Femur (tissue), 1 donor: ENCODE measurements at regions not wholly inside any gene's neighbourhood (a gene's known extent, or its start where the extent isn't known, plus 50 kb on each side); places are given as distances from the start of the nearest gene placed in this dataset.

Source experiments
- DNase-seq: peaks from one replicate; pipeline ENCODE4 v3.0.0-alpha.2; 2017

DNA sequence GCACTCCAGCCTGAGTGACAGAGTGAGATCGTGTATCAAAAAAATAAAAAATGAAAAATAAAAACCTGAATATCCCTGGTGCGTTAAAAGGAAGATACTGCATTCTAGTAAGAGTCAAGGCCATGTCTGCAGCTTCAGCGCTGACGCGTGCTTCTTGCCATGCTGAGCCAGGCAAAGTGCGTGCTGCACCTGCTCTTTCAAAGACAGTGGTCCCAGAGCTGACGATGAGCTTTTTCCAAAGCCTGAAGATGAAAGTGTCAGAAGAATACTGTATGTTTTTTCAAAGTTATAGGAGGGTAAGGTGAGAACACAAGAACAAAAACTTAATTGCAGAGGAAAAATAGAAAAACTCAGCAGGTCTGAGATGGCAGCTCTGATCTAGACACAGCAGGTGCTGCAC lies 115.1 kb downstream of the RNASET2 start:
- DNase-seq: no peak

DNA sequence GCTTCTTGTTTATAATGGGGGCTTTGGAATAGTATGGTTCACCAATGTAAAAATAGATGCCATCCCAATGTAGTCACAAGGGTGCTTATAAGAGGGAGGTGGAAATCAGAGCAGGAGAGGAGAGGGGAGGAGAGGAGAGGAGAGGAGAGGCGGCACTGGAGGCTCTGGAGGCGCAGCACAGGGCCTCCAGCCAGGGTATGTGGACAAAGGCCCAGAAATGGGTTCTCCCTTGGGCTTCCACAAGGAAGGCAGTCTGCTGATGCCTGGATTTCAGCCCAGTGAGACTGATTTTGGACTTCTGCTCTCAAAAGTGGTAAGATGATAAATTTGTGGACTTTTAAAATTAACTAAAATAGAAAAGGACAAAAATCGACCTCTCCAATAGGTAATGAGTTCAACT lies 116.8 kb downstream of the RNASET2 start:
- DNase-seq: no peak

- DNase-seq: no peak
Observed at GRCh38 chr6:166838987-166839386, 117.4 kb downstream of the RNASET2 start.

GRCh38 chr6:166836785-166837718 lies 119.3 kb downstream of the RNASET2 start:
- DNase-seq: no peak

- no peak for DNase-seq
Observed at GRCh38 chr6:166834049-166834448, 122.3 kb downstream of the RNASET2 start.

GRCh38 chr6:166830891-166831363 lies 125.4 kb downstream of the RNASET2 start:
- DNase-seq: no peak

- DNase-seq: no peak
Observed at GRCh38 chr6:166830185-166830890, 126.0 kb downstream of the RNASET2 start.

- DNase-seq: no peak
Observed at GRCh38 chr6:166826264-166826663, 130.1 kb downstream of the RNASET2 start.

DNA sequence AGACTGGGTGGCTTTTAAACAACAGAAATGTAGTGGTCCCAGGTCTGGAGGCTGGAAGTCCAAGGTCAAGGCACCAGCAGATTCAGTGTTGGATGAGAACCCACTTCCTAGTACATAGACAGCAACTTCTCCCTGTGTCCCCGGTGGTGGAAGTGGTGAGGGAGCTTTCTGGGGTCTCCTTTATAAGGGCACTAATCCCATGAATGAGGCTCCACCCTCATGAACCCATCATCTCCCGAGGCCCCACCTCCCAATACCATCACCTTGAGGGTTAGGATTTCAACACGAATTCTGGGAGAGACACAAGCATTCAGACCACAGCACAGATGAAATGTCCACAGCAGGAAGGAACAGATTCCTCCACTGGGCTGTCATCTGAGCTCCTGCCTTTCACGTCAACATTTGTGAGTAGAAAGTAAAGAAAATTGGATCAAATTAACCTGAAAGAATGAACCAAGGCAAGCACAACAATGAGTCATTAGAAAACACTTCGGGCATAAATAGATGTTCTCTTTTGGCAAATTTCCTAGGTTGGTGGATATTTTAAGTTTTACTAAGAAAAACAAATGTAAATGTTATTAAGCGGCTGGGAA lies 130.7 kb downstream of the RNASET2 start:
- DNase-seq: no peak

GRCh38 chr6:166824880-166825250 lies 131.5 kb downstream of the RNASET2 start:
- no peak for DNase-seq

- DNase-seq: no peak
Observed at GRCh38 chr6:166824146-166824879, 132.0 kb downstream of the RNASET2 start.

- DNase-seq: no peak
Observed at GRCh38 chr6:166822609-166823008, 133.7 kb downstream of the RNASET2 start.

GRCh38 chr6:166820483-166820882 lies 135.9 kb downstream of the RNASET2 start:
- DNase-seq: no peak

- DNase-seq: no peak
Observed at GRCh38 chr6:166820070-166820469, 136.3 kb downstream of the RNASET2 start.

- no peak for DNase-seq
Observed at GRCh38 chr6:166815629-166816028, 140.7 kb downstream of the RNASET2 start.

- peak; percentile 33 for DNase-seq
Observed at GRCh38 chr6:166814390-166814789, 142.0 kb downstream of the RNASET2 start.

DNA sequence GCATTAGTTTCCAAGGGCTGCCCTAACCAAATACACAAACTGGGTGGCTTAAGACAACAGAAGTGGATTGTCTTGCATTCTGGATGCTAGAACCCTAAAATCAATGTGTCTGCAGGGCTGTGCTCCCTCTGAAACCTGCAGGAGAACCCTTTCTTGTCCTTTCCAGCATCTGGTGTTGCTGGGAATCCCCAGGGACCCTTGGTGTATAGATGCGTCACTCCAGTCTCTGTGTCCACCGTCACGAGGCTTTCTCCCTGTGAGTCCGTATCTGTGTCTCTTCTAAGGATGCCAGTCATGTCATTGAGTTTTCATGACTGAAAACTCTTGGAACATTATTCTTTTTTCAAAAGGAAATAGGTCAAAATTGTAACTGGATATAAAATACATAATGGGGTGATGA lies 142.9 kb downstream of the RNASET2 start:
- DNase-seq: no peak

GRCh38 chr6:166810864-166811263 lies 145.5 kb downstream of the RNASET2 start:
- DNase-seq: no peak

DNA sequence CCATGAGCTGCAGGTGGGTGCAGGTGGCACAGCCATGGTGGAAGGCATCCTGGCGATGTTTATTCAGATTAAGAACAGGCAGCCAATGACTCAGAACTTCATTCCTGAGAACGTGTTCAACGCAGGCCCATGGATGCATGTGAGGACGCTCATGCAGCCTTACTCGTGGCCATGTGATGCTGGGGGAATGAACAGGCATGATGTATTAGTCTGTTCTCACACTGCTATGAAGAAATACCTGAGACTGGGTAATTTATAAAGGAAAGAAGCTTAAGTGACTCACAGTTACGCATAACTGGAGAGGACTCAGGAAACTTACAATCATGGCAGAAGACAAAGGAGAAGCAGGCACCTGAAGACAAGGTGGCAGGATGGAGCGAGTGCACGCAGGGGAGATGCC lies 146.6 kb downstream of the RNASET2 start:
- DNase-seq: no peak

DNA sequence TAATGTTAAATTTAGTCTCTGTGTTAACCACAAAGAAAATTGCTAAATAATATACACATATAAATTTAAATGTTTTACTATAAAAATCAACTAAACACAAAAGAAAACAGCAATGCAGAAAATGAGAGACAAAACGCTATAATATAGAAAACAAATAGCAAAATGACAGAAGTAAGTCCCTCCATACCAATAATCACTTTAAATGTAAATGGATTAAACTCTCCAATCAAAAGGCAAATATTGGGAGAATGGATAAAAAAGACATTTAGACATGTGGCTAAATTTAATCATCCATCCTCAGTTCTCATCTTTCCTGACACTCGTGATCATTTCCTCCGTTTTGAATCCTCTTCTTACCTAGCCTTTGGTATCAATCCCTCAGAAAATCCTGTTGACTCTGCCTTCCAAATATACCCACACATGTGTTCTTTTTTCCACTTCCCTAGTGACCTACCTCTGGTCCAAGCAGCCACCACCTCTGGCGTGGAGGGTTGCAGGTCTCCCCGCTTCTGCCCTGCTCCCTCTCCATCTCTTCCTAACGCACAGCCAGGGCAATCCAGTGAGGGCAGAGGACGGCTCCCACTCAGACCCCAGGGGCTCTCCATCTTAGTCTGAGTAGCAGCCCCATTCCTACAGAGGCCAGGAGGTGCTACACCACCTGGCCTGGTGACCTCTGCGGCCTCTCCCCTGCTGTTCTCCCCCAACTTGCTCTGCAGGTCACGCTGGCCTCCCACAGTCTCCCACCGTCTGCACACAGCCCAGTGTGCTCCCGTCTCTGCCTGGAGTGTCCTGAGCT lies 149.2 kb downstream of the RNASET2 start:
- DNase-seq: no peak

DNA sequence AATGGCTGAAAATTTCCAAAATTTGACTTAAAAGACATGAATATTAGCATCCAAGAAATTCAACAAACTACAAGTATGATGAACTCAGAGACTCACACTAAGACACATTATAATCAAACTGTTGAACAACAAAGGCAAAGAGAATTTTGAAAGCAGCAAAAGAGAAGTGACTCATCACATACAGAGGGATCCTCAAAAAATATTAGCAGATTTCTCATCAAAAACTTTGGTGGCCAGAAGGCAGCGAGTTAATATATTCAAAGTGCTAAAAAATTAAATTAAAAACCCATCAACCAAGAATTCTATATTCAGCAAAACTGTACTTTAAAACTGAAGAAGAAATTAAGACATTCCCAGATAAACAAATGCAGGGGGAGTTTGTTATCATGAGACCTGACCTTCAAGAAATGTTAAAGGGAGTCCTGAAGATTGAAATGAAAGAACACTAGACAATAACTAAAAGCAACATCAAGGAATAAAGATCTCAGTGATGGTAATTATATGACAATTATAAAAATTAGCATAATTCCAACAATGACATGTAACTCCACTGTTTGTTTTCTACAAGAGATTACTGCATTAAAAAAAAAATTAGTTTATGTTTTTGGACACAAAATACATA lies 150.0 kb downstream of the RNASET2 start:
- DNase-seq: no peak

GRCh38 chr6:166803471-166803870 lies 152.9 kb downstream of the RNASET2 start:
- DNase-seq: no peak
